HepG2 (cell line): ENCODE measurements at regions not wholly inside any gene's neighbourhood (a gene's known extent, or its start where the extent isn't known, plus 50 kb on each side); places are given as distances from the start of the nearest gene placed in this dataset.

ENCODE experiments used
- ATF1 ChIP-seq: IDR thresholded peaks from 2 replicates; pipeline ENCODE4 v1.6.1; 2016; ENCODE audit warnings: mild to moderate bottlenecking, control low read depth
- ATRX ChIP-seq: sonication (generic); formaldehyde crosslinking; IDR thresholded peaks from 2 replicates; pipeline ENCODE4 v1.4.0; 2020; ENCODE audit warnings: missing genetic modification reagents, borderline replicate concordance
- ELF1 ChIP-seq: sonication (generic); formaldehyde crosslinking; IDR thresholded peaks from 2 replicates; pipeline ENCODE4 v1.4.0; 2020; ENCODE audit warnings: missing genetic modification reagents
- NPAS2 ChIP-seq: sonication (generic); formaldehyde crosslinking; IDR thresholded peaks from 2 replicates; pipeline ENCODE4 v1.8.0; 2022; ENCODE audit warnings: mild to moderate bottlenecking, missing genetic modification reagents, borderline replicate concordance
- POLR2A ChIP-seq, 2 experiments: IDR thresholded peaks; 2 replicates each; pipeline ENCODE4 v1.6.1; 2011; ENCODE audit warnings: low read depth in 2 of 2, low read length in 2 of 2, mild to moderate bottlenecking in 1 of 2, moderate library complexity in 1 of 2; ENCODE audit not compliant: insufficient read depth in 1 of 2
- SPEN ChIP-seq: sonication (generic); formaldehyde crosslinking; IDR thresholded peaks from 2 replicates; pipeline ENCODE4 v1.5.1; 2020; ENCODE audit warnings: low read depth, mild to moderate bottlenecking, missing genetic modification reagents
- SRF ChIP-seq: IDR thresholded peaks from 2 replicates; pipeline ENCODE4 v1.6.1; 2011; ENCODE audit warnings: mild to moderate bottlenecking, low read depth, low read length, moderate library complexity
- ZNF382 ChIP-seq: sonication (generic); formaldehyde crosslinking; IDR thresholded peaks from 2 replicates; pipeline ENCODE4 v1.5.0; 2020; ENCODE audit warnings: missing genetic modification reagents, mild to moderate bottlenecking, borderline replicate concordance
- ZNF407 ChIP-seq: sonication (generic); formaldehyde crosslinking; IDR thresholded peaks from one replicate; pipeline ENCODE4 v1.5.1; 2020; ENCODE audit warnings: mild to moderate bottlenecking, missing genetic modification reagents; ENCODE audit errors: not compliant biosample characterization
- ZNF747 ChIP-seq: sonication (generic); formaldehyde crosslinking; IDR thresholded peaks from 2 replicates; pipeline ENCODE4 v1.8.1; 2023; ENCODE audit warnings: missing genetic modification reagents, mild to moderate bottlenecking, borderline replicate concordance

DNA sequence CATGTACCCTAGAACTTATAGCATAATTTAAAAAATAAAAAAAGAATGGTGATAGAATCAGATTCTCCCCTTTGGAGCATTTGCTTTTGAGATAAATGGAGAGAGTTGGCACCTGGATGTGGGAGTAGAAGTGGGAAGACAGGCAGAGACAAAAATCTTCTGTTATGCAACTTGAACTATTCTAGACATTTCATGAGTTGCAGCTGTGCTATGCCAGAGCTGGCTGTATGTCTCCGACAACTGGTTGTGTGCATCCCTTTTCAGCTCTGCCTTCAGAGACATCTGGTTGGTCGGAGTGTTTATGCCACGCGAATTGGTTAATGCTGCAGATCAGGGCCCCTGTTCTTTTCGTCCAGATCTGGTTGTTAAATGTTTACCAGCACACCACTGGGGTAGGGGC, 161.3 kb downstream of the JRKL start:
- no peak for TF ChIP-seq ZNF382 (CRISPR knock-in tag)
- no peak for TF ChIP-seq NPAS2
- TF ChIP-seq ELF1 (CRISPR knock-in tag): no peak
- no peak for TF ChIP-seq ATF1
- no peak for TF ChIP-seq POLR2A (IDR thresholded peaks at IDR 0.05; ENCODE audit: insufficient read depth in 1 of 2, low read depth in 2 of 2, low read length in 2 of 2)
- no peak for TF ChIP-seq SRF
- TF ChIP-seq SPEN (CRISPR knock-in tag): no peak
- no peak for TF ChIP-seq ATRX (CRISPR knock-in tag)
- no peak for TF ChIP-seq ZNF407 (CRISPR knock-in tag)
- no peak for TF ChIP-seq ZNF747 (CRISPR knock-in tag)
